ENCODE measurements at regions not wholly inside any gene's neighbourhood (a gene's known extent, or its start where the extent isn't known, plus 50 kb on each side); places are given as distances from the start of the nearest gene placed in this dataset.
"Not testable (repeated sequence)": the region's sequence is repeated elsewhere in the genome, so short reads cannot be mapped to it uniquely, and the experiment has no call there.

- not testable (repeated sequence) for DNase-seq (ENCODE audit: low read depth in 4 of 4, low spot score in 2 of 4)
Measured at GRCh38 chr1:185517301-185517700, 200.3 kb upstream of the IVNS1ABP start.

- DNase-seq (ENCODE audit: low read depth in 4 of 4, low spot score in 2 of 4), result no peak
Measured at GRCh38 chr1:185515696-185516095, 198.7 kb upstream of the IVNS1ABP start.

DNA sequence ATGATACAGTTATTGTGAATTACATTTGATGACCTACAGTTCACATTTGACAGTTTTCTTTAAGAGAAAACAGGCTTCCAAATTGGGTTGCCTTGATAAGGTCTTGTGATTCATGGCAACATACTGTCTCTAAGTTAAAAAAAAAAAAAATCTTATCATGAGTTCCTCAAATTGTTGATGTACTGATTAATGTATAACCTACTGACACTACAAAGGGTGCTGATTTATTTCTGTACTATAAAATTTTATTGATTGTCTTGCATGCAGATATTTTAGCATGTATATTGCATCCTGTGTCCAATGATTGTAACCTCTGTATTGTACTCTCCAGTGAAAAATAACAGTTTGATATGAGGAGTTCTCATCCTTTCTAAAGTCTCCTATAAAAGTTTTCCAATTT is 197.3 kb upstream of the IVNS1ABP start:
- DNase-seq (ENCODE audit: low read depth in 4 of 4, low spot score in 2 of 4), result no peak

GRCh38 chr1:185512442-185512841 is 195.4 kb upstream of the IVNS1ABP start:
- DNase-seq (ENCODE audit: low read depth in 4 of 4, low spot score in 2 of 4), result no peak

DNA sequence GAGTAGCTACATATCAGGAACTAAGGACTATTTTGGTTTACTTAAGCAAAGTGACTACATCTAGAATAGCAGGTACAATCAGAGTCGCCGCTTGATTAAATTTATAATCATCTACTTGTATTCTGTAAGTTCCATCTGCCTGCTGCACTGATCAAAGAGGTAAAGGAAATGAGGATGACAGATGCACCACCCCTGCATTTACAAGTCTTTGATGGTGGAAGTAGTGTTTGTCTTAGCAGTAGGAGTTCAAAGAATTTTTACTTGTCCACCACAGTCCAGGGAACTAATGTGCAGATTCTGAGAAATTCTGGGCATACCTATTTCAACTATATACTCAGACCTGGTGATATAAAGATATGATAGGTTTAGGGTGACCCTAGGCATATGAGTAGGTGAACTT is 184.1 kb upstream of the IVNS1ABP start:
- no peak for DNase-seq (ENCODE audit: low read depth in 4 of 4, low spot score in 2 of 4)

DNA sequence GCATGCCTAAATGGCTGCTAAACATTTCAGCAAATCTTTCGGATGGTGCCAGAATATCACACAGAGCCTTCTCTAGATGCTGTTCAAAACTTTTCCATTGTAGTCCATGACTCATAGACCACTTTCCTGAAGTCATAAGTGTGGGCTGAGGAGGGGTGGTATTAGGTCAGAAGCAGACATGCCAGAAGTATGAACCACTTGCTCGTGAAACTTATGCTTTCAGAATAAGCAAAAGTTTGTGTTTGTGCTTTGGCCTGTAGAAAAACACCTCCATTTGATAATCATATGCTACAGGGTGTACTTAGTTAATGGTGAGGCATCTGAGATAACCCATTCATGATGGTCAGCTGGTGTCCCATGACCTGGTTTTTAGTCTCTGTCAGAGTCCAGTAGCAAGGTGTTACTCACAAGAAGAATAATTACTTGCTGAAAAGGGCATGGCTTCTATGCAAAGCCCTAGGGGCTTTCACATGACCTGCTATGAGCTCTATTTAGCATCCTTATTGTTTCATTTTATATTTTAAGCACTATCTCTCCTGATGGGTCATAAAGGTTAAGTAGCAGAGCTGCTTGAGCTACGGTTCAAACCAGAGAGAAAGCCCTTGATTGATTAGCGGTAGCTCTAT is 183.1 kb upstream of the IVNS1ABP start:
- DNase-seq (ENCODE audit: low read depth in 4 of 4, low spot score in 2 of 4), result no peak

- no peak for DNase-seq (ENCODE audit: low read depth in 4 of 4, low spot score in 2 of 4)
Measured at GRCh38 chr1:185498207-185498606, 181.2 kb upstream of the IVNS1ABP start.

DNA sequence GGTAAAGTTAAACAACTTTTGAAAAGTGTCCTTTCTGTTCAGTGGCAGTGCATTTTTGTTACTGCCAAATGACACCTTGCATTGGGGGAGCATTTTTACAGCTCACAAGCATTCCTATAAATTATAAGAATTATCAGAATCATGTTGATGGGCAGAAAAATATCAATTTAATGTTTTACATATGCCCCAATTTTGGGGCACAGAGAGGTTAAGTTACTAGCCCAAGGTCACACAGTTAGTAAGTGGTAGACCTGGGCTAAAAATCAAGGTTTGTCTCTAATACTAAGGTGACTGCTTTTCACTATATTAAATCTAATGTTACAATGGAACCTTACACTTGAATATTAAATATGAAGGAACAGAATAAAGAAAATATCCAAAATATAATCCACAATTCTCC is 180.1 kb upstream of the IVNS1ABP start:
- no peak for DNase-seq (ENCODE audit: low read depth in 4 of 4, low spot score in 2 of 4)

DNA sequence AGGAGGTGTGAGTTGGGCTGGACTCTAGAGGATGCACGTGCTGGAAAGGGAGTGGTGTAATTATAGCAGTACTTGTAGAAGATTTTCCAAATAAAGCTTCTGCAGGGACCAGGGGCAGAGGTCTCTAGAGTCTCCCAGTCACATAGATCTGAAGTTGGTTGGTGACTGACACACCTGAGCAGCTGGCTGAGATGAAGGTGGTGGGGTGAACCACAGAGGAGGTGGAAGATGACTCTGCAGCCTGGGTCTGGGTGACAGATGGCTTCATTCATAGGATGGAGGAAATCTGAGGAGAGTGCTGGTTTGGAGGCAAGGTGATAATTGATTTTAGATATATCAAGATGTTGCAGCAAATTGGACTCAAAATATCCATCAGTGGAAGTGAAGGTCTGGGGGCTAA is 178.9 kb upstream of the IVNS1ABP start:
- no peak for DNase-seq (ENCODE audit: low read depth in 4 of 4, low spot score in 2 of 4)

GRCh38 chr1:185495007-185495406 is 178.0 kb upstream of the IVNS1ABP start:
- no peak for DNase-seq (ENCODE audit: low read depth in 4 of 4, low spot score in 2 of 4)

GRCh38 chr1:185492089-185492825 is 175.2 kb upstream of the IVNS1ABP start:
- no peak for DNase-seq (ENCODE audit: low read depth in 4 of 4, low spot score in 2 of 4)

GRCh38 chr1:185491604-185492003 is 174.6 kb upstream of the IVNS1ABP start:
- no peak for DNase-seq (ENCODE audit: low read depth in 4 of 4, low spot score in 2 of 4)

GRCh38 chr1:185490924-185491323 is 173.9 kb upstream of the IVNS1ABP start:
- DNase-seq (ENCODE audit: low read depth in 4 of 4, low spot score in 2 of 4), result no peak

- no peak for DNase-seq (ENCODE audit: low read depth in 4 of 4, low spot score in 2 of 4)
Measured at GRCh38 chr1:185489406-185489805, 172.4 kb upstream of the IVNS1ABP start.

GRCh38 chr1:185488808-185489207 is 171.8 kb upstream of the IVNS1ABP start:
- DNase-seq (ENCODE audit: low read depth in 4 of 4, low spot score in 2 of 4), result no peak

GRCh38 chr1:185487936-185488335 is 170.9 kb upstream of the IVNS1ABP start:
- no peak for DNase-seq (ENCODE audit: low read depth in 4 of 4, low spot score in 2 of 4)

DNA sequence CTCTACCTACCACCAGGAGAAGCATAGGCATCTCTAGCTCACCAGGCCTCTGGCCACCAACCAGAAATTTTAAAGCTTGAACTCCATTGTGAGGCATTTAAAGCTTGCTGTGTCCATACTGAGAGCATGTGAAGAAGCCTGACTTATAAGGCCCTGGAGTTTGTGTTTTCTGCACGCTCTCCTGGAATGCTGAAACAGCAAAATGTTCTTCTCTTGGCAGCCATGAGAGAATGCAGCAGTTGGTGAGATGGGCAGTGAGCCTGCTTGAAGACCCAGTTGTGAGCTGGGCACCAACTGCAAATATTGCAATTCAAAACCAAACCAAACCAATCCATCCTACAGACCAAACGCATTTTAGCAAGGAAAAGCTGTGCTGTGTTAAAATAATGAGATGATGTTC is 170.0 kb upstream of the IVNS1ABP start:
- DNase-seq (ENCODE audit: low read depth in 4 of 4, low spot score in 2 of 4), result no peak

GRCh38 chr1:185486346-185486745 is 169.3 kb upstream of the IVNS1ABP start:
- no peak for DNase-seq (ENCODE audit: low read depth in 4 of 4, low spot score in 2 of 4)

- DNase-seq (ENCODE audit: low read depth in 4 of 4, low spot score in 2 of 4), result no peak
Measured at GRCh38 chr1:185483664-185484450, 166.8 kb upstream of the IVNS1ABP start.

GRCh38 chr1:185483217-185483616 is 166.2 kb upstream of the IVNS1ABP start:
- no peak for DNase-seq (ENCODE audit: low read depth in 4 of 4, low spot score in 2 of 4)

DNA sequence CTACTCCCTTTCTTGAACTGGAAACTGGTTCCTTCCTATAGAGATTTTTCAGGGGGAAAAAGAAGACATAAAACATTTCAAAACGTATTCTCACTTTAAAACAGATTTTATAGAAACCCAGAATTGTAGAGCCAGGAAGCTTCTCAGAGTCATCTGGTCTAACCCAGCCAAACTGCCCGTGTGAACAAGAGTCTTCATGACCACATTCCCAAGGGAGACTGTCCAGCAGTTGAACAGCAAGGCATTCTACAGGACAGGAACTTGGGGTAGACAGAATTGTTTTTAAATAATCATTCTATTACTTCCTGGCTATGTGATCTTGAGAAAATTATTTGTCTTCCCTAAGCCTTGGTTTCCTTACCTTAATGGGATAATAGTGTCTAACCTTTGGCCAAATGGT is 163.5 kb upstream of the IVNS1ABP start:
- DNase-seq (ENCODE audit: low read depth in 4 of 4, low spot score in 2 of 4), result no peak

DNA sequence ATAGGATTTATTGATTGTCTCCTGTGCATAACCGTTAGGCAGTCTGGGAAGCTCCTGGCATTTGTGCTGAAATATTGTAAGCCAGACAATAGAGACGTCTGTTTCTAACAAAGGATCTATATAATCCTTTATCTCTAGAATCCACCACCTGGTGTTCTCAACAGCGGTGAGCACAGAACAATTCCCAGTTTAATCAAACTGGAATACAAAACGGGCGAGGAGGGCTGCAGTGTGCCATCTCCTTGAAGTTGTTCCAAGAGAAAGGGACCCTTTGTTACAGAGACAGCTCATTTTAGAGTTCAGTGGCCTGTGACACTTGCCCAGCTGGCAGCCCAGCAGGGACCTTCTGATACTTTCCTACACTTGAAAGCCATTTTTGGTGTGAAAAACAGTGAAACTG is 162.8 kb upstream of the IVNS1ABP start:
- no peak for DNase-seq (ENCODE audit: low read depth in 4 of 4, low spot score in 2 of 4)
